Colonic mucosa (tissue), 4 donors: ENCODE measurements at regions not wholly inside any gene's neighbourhood (a gene's known extent, or its start where the extent isn't known, plus 50 kb on each side); places are given as distances from the start of the nearest gene placed in this dataset.

Source experiments
- DNase-seq: peaks from one replicate; pipeline ENCODE4 v3.0.0-alpha.2; 2020
- H3K27ac ChIP-seq: fragments of 200-600 bp; one replicate; pipeline ENCODE4 v1.8.0; 2021
- H3K27me3 ChIP-seq: fragments of 200-600 bp; one replicate; pipeline ENCODE4 v1.8.0; 2021
- H3K36me3 ChIP-seq: fragments of 200-600 bp; one replicate; pipeline ENCODE4 v1.8.0; 2021
- H3K4me1 ChIP-seq: fragments of 200-600 bp; one replicate; pipeline ENCODE4 v1.8.0; 2021; ENCODE audit warnings: mild to moderate bottlenecking
- H3K4me3 ChIP-seq: fragments of 200-600 bp; one replicate; pipeline ENCODE4 v1.8.0; 2021
- H3K9ac ChIP-seq, 2 donors: one replicate each; pipeline ENCODE4 v1.7.0; 2013; ENCODE audit warnings: control low read depth in 2 of 2, low read depth in 2 of 2, low read length in 2 of 2
- H3K9me3 ChIP-seq: fragments of 200-600 bp; one replicate; pipeline ENCODE4 v1.8.0; 2021
- CTCF ChIP-seq: fragments of 200-600 bp; IDR thresholded peaks from one replicate; pipeline ENCODE4 v1.8.0; 2022; ENCODE audit warnings: antibody characterized with exemption, mild to moderate bottlenecking
- intact Hi-C: fragments of 100-400 bp; cut with DNase I; formaldehyde crosslinking; loops from one replicate; pipeline ENCODE4 v1.14.1; 2022
- donor health status: healthy.
- donor health status: DM: no; HTN: no; CAD: no.
- donor health status: DM: no; HTN: no; CAD: no.

DNA sequence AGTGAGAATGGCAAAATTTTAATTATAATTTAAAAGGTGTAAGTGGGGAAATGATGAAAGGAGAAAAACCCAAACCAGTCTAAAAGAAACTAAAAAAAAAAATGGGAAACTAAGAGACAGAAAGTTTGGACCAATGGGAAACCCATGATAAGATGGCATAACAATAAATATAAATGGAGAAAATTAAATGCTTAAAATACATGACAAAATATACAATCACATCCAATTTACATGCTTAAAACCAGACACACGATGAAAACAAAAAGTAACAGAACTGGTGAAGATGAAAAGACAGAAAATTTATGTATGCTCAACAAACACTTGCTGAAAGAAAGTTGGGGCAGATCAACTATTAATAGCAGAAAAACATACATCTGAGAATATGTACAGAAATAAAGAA is 1471.1 kb downstream of the TBC1D22A start:
- H3K9ac ChIP-seq = no peak overlapping the region
- no peaks in the 10 kb centered on the region for H3K36me3 ChIP-seq
- H3K9me3 ChIP-seq = no peaks in the 10 kb centered on the region
- H3K4me3 ChIP-seq = no peak overlapping the region
- no peaks in the 10 kb centered on the region for H3K27me3 ChIP-seq
- no peak for DNase-seq
- no peak for TF ChIP-seq CTCF
- intact Hi-C loops = no loop called here
- no peak overlapping the region for H3K27ac ChIP-seq
- no peaks in the 10 kb centered on the region for H3K4me1 ChIP-seq

GRCh38 chr22:48228468-48228867 is 1466.0 kb downstream of the TBC1D22A start:
- Histone ChIP-seq H3K27me3 (no peaks in the 10 kb centered on the region), H3K9me3 (no peaks in the 10 kb centered on the region), H3K4me3 (no peak overlapping the region), H3K36me3 (no peaks in the 10 kb centered on the region), H3K4me1 (no peaks in the 10 kb centered on the region), H3K27ac (no peak overlapping the region), H3K9ac (no peak overlapping the region)
- DNase-seq = no peak
- intact Hi-C loops = no loop called here
- no peak for TF ChIP-seq CTCF

DNA sequence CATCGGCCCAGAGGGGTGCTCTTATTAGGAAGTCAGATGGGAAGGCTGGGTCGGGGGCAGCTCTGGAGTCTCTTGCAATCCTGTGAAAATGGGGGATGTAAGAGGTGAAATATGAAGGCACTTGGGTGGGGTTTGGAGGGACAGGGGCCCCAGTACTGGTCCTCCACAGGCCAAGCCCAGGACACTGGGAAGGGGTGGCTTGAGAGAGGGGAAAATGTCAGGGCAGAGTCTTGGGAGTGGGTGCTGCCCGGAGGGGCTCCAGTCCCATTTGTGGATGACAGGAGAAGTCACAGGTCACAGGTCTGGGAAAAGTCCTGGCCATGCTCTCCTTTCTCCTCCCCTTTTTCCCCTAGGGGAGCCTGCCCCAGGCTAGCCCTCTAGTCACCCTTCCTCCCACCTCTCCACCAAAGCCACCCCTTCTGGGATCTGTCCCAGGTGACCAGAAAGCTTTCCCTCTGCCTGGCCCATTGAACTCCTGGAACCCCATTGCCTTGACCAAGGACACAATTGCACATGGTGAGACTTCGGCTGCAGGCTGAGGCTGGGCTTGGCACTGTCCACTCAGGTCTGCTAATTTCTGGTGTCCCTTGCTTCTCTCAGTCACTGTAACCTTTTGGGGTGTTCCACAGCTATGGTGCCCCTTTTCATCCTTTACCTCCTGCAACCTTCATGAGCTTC is 1465.0 kb downstream of the TBC1D22A start:
- no peak for DNase-seq
- intact Hi-C loops = no loop called here
- Histone ChIP-seq H3K4me3 (no peak overlapping the region), H3K4me1 (no peaks in the 10 kb centered on the region), H3K27me3 (no peaks in the 10 kb centered on the region), H3K9ac (no peak overlapping the region), H3K36me3 (no peaks in the 10 kb centered on the region), H3K27ac (no peak overlapping the region), H3K9me3 (no peaks in the 10 kb centered on the region)
- TF ChIP-seq CTCF = no peak

- no peak for DNase-seq
- H3K9me3 ChIP-seq = no peaks in the 10 kb centered on the region
- no peak overlapping the region for H3K27ac ChIP-seq
- no peaks in the 10 kb centered on the region for H3K27me3 ChIP-seq
- H3K4me1 ChIP-seq = no peaks in the 10 kb centered on the region
- no peak overlapping the region for H3K4me3 ChIP-seq
- no peaks in the 10 kb centered on the region for H3K36me3 ChIP-seq
- no peak overlapping the region for H3K9ac ChIP-seq
- intact Hi-C loops = no loop called here
- no peak for TF ChIP-seq CTCF
Measured at GRCh38 chr22:48226026-48227013, 1463.9 kb downstream of the TBC1D22A start.

GRCh38 chr22:48224332-48224731 is 1461.9 kb downstream of the TBC1D22A start:
- H3K4me3 ChIP-seq = no peak overlapping the region
- H3K9me3 ChIP-seq = no peaks in the 10 kb centered on the region
- no peak overlapping the region for H3K27ac ChIP-seq
- H3K27me3 ChIP-seq = no peaks in the 10 kb centered on the region
- intact Hi-C loops = no loop called here
- DNase-seq = no peak
- no peaks in the 10 kb centered on the region for H3K4me1 ChIP-seq
- no peaks in the 10 kb centered on the region for H3K36me3 ChIP-seq
- no peak for TF ChIP-seq CTCF
- no peak overlapping the region for H3K9ac ChIP-seq
